G401 (cell line): ENCODE measurements at regions not wholly inside any gene's neighbourhood (a gene's known extent, or its start where the extent isn't known, plus 50 kb on each side); places are given as distances from the start of the nearest gene placed in this dataset.

Experiments
- DNase-seq: peaks from one replicate; pipeline ENCODE4 v3.0.0-alpha.2; 2015; ENCODE audit warnings: low spot score
- in situ Hi-C: cut with HindIII; loops from 2 replicates; pipeline ENCODE4 v1.10.0; 2016; ENCODE audit warnings: low sequenced_read_pairs, mixed read lengths

- DNase-seq = no peak
Measured at GRCh38 chr3:83683937-83684598, 1274.7 kb upstream of the CADM2 start.

GRCh38 chr3:83706669-83707068, 1252.1 kb upstream of the CADM2 start:
- no peak for DNase-seq
- in situ Hi-C loops = no loop called here

More at GRCh38 chr3:83683937-83684598, 1274.7 kb upstream of the CADM2 start:
- in situ Hi-C loops = no loop called here

DNA sequence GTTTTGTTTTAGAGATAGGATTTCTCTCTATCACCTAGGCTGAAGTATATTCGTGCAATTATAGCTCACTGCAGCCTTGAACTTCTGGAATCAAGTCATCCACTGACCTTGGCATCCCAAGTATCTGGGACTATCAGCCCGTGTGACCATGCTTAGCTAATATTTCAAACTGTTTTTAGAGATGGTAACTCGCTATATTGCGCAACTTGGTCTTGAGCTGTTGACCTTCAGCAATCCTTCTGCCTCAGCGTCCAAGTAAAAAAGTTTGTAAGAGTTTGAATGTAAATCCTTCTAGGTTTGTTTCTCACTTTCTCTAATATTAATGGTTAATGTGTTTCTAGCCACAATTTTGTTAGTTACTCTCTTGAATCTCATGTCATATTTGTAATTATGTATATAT, 1243.5 kb upstream of the CADM2 start:
- no peak for DNase-seq
- in situ Hi-C loops = no loop called here

- in situ Hi-C loops = no loop called here
- no peak for DNase-seq
Measured at GRCh38 chr3:83729576-83729975, 1229.2 kb upstream of the CADM2 start.

- no peak for DNase-seq
- in situ Hi-C loops = no loop called here
Measured at GRCh38 chr3:83734656-83735055, 1224.1 kb upstream of the CADM2 start.

GRCh38 chr3:83738202-83738601, 1220.6 kb upstream of the CADM2 start:
- DNase-seq = no peak
- in situ Hi-C loops = no loop called here

GRCh38 chr3:83740504-83740903, 1218.3 kb upstream of the CADM2 start:
- in situ Hi-C loops = no loop called here
- no peak for DNase-seq

DNA sequence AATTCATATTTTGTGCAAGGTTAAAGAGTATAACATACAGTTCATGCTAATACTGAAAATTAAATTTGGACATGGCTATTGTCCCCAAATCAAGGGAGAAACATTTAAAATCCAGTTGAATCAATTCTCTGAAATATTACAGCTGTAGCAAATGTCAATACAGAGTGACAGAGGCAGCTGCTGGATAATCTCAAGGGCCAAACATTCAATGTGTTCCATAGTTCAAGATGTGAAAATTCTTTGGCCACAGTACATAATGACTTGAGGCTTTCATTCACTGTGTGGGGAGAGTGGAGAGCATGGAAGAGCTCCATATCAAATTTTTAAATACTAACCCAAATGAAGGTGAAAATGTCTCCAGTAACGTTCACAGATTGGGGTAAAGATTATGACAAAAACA, 1192.8 kb upstream of the CADM2 start:
- no peak for DNase-seq
- in situ Hi-C loops = no loop called here

DNA sequence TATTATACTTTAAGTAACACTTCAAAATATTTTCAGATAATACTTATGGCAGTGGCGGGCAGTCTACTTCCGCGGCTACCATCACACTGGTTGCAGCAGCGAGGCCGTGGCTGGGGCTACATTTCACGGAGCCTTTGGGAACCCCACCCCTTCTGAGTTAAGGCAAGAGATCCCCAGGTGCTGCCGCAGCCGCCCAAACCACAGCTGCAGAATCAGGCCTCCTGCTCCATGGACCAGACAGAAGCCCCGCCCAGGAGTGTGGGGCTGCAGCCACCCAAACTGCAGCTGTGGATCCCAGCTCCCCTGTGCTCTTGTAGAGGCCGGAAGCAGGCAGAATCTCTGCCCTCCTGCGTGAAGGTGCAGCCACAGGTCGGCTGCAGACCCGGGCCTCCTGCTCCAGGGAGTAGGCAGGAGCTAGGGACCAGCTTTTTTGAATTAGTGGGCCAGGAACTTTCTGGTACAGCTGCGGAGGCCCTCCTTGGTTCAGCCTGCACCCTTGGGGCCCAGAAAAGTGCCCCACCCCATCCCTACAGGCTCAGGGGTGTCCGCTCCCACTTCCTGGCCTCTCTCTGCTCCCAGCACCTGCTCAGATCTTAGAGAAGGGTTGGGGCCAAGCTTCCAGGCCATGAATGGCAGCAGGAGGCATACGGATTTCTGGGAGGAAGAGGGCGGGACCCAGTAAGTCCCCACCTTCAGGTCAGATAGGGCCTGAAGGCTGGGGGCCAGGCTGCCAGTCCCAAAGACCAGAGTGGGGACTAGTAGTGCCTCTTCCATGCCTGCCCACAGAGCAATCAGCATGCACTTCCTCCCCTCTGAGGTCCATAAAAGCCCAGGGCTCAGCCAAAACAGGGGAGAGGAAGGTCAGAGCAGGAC, 1188.8 kb upstream of the CADM2 start:
- in situ Hi-C loops = no loop called here
- DNase-seq = no peak

- in situ Hi-C loops = no loop called here
- no peak for DNase-seq
Measured at GRCh38 chr3:83770664-83771402, 1188.0 kb upstream of the CADM2 start.

DNA sequence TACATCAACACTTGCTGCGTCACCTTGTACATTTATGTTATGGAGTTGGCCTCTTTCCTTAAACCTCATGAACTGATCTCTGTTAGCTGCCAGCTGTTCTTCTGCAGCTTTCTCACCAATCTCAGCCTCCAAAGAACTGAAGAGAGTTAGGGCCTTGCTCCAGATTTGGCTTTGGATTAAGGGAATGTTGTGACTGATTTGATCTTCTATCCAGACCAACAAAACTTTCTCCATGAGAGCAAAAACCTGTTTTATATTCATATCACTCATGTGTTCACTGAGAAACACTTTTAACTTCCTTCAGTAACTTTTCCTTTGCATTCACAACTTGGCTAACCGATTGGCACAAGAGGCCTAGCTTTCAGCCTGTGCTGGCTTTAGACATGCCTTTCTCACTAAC, 1156.0 kb upstream of the CADM2 start:
- in situ Hi-C loops = no loop called here
- DNase-seq = no peak

DNA sequence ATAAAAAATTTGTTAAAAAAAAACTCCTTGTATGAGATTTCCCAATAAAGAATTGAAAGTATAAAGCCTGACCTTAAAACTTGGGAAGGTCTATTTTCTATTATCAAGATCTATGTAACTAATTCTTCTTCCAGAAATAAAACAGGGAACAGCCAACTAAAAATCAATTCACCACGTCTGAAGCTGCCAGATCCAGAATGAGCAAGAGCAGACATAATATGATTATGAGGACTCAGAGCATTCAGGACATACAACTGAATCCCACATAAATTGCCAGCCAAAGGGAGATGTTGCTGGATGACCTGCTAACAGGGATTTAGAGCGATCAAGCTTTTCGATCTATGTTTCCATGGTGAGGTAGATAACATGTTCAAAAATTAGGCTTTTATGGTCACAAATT, 1151.3 kb upstream of the CADM2 start:
- in situ Hi-C loops = no loop called here

GRCh38 chr3:83813176-83813575, 1145.6 kb upstream of the CADM2 start:
- no peak for DNase-seq
- in situ Hi-C loops = no loop called here

More for the DNA sequence above, 1151.3 kb upstream of the CADM2 start:
- no peak for DNase-seq

DNA sequence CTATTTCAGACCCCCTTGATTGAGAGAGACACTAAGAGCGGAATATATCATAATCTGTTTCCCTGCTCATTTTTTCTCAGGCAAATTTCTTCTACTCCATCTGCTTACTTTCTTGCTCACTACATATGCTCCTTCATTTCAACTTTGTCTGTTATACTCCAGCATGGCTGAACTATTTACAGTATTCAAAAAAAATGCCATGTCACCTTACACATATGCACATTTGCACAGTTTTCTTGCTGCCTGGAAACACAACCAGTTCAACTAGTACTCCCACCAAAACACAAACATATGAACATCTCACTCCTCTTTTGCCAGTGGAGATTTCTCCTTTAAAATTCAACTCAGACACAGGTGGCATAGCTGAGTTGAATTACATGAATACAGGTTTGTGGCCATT, 1142.1 kb upstream of the CADM2 start:
- DNase-seq = no peak
- in situ Hi-C loops = no loop called here

GRCh38 chr3:83821506-83821905, 1137.3 kb upstream of the CADM2 start:
- no peak for DNase-seq
- in situ Hi-C loops = no loop called here

DNA sequence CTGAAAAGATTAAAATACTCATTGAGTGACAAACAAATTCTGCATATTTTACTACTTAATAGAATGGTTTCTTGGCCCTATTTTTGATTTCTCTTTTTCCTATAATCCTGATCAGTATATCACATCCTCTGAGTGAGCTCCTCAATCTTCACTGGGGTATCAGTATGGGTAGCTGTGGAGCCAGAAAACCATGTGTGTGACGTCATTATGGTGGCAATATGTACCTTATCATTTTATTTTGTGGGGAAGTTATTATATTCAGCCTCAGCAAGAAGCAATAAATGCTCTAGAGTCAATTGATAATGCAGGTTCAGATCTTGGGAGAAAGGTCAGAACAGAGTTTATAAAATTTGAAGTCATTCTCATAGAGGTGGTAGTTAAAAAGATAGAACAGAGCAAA, 1135.7 kb upstream of the CADM2 start:
- no peak for DNase-seq
- in situ Hi-C loops = no loop called here

DNA sequence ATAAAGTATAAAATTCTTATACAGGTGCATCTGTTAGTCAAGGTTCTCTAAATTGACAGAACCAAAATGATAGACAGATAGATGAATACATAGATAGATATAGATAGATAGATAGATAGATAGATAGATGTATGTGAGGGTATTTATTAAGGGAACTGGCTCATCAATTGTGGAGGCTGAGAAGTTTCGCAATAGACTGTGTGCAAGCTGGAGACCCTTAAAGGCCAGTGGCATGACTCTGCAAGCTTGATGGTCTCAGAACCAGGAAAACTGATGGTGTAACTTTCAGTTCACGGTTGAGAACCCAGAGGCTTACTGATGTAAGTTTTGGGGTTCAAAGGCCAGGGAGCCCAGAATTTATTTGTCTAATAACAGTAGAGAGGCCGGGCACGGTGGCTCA, 1123.7 kb upstream of the CADM2 start:
- DNase-seq = no peak
- in situ Hi-C loops = no loop called here

- in situ Hi-C loops = no loop called here
Measured at GRCh38 chr3:83842511-83842910, 1116.3 kb upstream of the CADM2 start.

DNA sequence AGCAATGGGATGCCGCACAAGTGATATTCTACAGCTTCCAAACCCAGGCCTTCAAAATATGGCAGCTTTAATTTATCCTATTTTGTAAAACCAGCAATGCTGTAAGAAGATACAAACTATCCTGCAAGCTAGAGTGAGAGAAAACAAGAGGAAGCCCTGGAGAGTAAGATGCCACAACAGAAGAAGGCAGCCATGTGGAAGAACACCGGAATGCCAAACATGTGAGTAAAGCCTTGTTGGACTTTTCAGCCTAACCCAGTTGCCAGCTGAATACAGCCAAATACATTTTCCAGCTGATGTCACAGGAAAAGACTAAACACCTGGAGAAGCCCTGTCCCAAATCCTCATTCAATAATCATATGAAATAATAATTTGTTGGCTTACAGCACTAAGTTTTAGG, 1115.1 kb upstream of the CADM2 start:
- in situ Hi-C loops = no loop called here
- DNase-seq = no peak

More at GRCh38 chr3:83842511-83842910, 1116.3 kb upstream of the CADM2 start:
- no peak for DNase-seq

DNA sequence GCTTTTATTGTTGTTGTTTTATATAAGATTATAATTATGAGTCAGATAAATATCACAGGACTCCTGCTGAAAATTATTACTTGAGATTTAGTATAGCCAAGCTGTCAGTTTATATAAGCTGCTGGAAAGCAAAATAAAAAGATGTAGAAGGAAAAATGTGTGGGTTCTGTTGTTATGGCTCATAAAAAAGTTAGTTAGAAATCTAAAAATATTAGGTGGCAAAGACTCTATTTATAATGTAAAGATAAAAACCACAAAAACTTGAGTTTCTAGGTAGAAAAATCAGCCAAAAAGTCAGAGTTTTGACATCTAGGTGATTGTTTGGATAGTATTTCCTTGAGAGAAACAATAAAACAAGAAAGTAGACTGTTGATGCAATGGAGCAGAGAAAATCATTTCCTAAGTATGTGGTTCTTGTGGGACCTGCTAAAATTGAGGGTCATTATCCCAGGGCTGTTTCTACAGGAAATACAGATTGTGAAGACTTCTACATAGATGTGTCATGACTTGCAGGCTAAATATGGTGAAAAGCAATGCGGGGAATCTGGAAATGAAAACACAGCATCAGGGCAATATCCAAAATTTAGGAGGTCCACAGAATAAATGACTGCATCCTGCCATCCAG, 1109.6 kb upstream of the CADM2 start:
- DNase-seq = no peak
- in situ Hi-C loops = no loop called here
